Activated CD4-positive, alpha-beta T cell treated with anti-CD3 and anti-CD28 coated beads for 4 hours (primary cell): ENCODE measurements at regions not wholly inside any gene's neighbourhood (a gene's known extent, or its start where the extent isn't known, plus 50 kb on each side); places are given as distances from the start of the nearest gene placed in this dataset.

Experiments used
- DNase-seq, 2 donors: peaks; one replicate each; pipeline ENCODE4 v3.0.0-alpha.2; 2020

GRCh38 chr12:32047357-32048212 lies 59.1 kb upstream of the BICD1 start:
- no peak for DNase-seq

- no peak for DNase-seq
These were observed 57.9 kb upstream of the BICD1 start for GRCh38 chr12:32048791-32049190.

- no peak for DNase-seq
These were observed 56.7 kb upstream of the BICD1 start for GRCh38 chr12:32049956-32050355.

GRCh38 chr12:32051511-32052211 lies 55.0 kb upstream of the BICD1 start:
- no peak for DNase-seq

- no peak for DNase-seq
These were observed 54.4 kb upstream of the BICD1 start for GRCh38 chr12:32052212-32052713.

GRCh38 chr12:32053881-32054624 lies 52.6 kb upstream of the BICD1 start:
- DNase-seq: no peak
